GM21526 (cell line): ENCODE measurements at regions not wholly inside any gene's neighbourhood (a gene's known extent, or its start where the extent isn't known, plus 50 kb on each side); places are given as distances from the start of the nearest gene placed in this dataset.

Experiments
- ATAC-seq: cut with Tn5 transposase; IDR thresholded peaks from one replicate; pipeline ENCODE4 v1.9.1; 2021; ENCODE audit warnings: moderate library complexity; ENCODE audit not compliant: unreplicated experiment, low FRiP score

- no peak for ATAC-seq
Measured at GRCh38 chr2:51404226-51404625, 372.3 kb upstream of the NRXN1 start.

GRCh38 chr2:51401546-51401945 is 369.6 kb upstream of the NRXN1 start:
- no peak for ATAC-seq

GRCh38 chr2:51387235-51387634 is 355.3 kb upstream of the NRXN1 start:
- ATAC-seq, result no peak

- no peak for ATAC-seq
Measured at GRCh38 chr2:51379997-51380396, 348.1 kb upstream of the NRXN1 start.

- ATAC-seq, result no peak
Measured at GRCh38 chr2:51368250-51368649, 336.3 kb upstream of the NRXN1 start.

GRCh38 chr2:51350100-51350499 is 318.2 kb upstream of the NRXN1 start:
- no peak for ATAC-seq

DNA sequence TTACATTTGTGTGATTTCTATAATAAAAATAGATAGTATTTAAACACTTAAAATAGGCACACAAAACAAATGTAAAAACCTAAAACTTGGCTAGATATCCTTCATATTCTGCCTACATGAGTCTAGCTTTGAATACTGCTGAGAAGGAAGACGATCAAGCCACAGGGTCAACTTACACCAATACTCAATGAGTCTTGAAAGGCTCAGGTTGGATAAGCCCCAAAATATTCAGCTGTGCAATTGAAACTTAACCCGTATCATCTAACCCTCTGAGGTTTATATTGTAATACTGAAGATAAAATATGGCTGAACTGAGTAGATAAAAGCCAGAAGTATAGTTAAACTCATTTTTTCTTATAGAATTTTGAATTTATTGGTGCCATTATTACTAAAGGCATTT is 313.0 kb upstream of the NRXN1 start:
- no peak for ATAC-seq

DNA sequence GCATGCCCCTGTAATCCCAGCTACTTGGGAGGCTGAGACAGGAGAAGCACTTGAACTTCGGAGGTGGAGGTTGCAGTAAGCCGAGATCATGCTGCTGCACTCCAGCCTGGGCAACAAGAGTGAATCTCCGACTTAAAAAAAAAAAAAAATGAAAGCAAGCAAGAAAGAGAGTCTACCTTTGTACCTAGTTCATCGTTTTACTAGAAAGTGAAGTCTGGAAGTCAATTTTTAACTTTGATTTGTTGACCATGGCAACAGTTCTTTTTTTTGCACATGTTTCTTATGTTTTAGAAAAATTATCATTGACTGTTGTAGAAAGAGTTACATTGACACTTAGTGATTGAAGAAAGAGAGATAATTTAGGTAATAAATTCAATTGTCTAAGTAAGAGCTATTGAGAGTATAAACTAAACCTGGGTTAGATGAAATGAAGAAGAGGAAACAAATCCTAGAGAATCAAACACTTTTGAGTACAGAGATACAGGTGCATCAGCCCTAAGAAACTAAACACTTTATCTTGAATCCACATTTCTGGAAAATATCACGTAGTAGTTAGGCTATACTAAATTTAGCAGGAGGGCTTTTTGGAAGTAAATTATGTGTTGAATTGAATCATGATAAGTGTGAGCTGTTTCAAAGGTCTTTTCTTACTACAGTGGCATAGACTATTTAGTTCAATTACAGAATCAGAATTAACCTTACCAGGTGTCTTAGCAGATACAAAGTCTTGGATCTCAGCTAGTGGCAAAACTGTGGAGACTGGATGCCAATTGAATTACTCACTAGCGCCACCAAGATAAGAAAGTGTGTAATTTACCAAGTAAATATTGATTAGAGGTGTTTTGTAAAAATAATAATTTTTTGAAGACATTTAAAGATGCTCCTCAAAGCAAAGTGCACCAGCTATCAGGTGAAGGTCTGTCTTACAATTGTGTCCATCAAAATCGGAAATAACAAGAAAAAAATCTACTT is 303.4 kb upstream of the NRXN1 start:
- no peak for ATAC-seq

DNA sequence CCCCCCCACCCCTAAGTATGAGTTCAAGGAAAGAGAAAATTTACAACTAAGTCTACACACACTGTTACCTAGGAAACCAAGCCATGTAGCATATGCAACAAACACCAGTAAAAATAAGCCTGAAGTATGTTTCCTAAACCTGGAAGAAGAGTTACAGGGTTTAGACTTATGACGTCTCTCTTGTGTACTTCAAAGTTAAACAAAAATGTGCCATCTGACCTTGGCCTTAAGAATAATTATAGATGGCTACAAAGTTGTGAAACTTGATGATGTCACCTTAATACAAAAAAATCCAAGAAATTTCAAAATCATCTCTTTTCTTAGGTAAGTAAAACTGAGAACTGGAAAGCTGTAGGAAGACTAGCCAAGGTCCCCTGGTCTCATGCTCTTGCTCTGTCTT is 297.6 kb upstream of the NRXN1 start:
- no peak for ATAC-seq

DNA sequence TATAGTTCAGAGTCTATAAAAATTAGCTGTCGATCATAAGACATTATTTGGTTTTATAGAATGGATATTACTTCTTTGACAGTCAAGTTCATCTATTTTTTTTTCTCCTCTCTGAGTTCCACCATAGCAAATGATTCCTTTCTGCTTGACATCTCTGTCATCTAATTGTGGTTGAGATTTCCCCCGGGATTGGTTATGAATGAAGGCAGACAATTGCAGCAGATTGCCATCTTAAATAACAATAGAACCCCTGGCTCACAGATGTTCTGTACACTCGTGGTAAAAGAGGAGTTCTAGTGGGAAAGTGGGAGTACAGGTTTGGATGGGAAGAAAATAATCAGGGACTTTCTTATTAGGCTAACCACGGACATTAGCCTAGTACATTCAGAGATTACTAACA is 292.1 kb upstream of the NRXN1 start:
- no peak for ATAC-seq

- ATAC-seq, result no peak
Measured at GRCh38 chr2:51322613-51323012, 290.7 kb upstream of the NRXN1 start.

DNA sequence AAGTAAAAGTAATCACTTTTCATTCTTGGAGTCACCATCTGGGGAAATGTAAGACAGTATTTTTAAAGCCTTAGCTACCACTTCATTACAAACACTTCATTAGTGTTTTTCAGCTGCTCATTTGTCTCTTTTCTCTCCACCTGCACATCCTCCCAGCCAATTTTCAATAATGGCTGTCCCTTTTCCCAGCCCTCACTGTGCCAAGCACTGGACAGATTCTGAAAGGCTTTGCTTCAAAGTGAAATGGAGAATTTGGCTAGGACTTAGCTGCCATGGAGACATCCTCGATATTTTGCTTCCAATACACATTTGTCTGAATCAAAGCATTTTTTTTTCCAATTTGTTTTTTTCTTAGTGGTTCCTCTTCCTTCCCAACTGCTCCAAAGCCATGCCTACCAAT is 272.4 kb upstream of the NRXN1 start:
- ATAC-seq, result no peak

GRCh38 chr2:51301381-51301780 is 269.4 kb upstream of the NRXN1 start:
- no peak for ATAC-seq

DNA sequence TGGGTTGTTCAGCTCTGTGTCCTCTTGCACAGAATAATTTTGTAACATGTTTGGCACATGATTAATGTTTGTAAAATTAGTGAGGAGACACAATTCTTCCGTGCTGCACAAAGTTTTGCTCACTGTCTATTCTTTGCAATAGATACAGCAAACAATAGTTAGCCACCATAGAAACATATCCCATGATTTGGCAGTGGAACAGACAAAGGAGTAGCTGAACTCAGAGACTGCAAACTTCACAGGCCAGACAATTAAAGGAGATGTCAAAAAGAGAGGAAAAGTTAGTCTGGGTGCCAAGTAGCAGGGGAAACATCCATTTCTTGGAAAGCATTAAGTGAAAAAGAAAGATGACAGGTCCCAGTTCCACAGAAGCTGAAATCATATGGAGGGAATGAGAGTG is 267.4 kb upstream of the NRXN1 start:
- ATAC-seq, result no peak

DNA sequence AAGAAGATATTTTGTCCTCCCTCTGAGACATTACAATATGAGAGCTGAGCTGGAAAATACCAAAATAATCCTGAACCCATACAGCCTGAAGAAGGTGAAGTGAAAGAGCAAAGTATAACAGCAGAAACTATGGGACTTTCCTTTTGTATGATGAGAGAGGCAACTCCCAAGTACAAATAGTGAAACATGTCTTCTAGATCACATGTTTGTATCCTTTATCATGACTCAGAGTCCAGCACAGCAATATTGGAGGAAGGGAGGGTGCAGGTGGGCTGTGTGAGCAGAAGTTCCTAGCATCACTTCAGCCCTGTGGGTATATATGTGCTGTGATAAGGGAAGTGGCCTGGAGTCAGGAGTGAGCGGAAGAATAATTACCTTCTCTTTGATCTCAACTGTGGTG is 265.6 kb upstream of the NRXN1 start:
- ATAC-seq, result no peak

GRCh38 chr2:51293566-51294200 is 261.8 kb upstream of the NRXN1 start:
- ATAC-seq, result no peak

DNA sequence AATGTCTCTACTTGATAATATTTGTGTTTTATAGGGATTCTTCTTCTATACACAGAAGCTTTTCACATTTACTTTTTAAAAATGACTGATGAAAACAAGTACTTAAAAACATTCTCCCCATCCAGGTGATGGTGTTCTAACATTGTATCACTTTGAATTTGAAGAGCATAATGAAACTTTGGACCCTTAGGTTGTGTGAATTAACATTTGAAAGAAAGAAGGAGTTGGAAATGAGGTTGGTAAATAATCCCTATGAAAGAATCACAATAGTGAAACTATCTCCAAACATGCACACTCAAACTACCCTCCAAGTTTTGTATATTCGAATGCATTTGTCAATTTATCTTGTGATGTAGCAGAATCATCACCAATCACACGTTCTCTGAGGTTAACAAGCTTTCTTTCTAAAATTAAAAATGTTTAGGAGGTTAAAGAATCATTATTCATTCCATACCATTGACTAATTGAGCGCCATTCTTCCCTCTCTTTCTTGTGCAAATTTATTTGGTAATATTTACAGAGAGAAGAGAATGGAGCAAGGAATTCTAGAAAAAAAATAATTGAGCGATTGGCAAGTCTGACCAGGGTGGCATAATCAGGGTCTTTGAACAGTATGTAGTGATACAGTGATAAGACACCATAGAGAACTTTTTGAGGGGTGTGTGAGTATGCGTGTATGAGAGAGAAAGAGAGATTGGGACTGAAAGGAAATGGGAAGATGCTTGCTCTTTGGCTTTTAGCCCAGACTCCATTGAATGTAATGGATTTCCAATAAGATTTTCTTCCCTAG is 260.0 kb upstream of the NRXN1 start:
- no peak for ATAC-seq

- ATAC-seq, result no peak
Measured at GRCh38 chr2:51290725-51291124, 258.8 kb upstream of the NRXN1 start.

DNA sequence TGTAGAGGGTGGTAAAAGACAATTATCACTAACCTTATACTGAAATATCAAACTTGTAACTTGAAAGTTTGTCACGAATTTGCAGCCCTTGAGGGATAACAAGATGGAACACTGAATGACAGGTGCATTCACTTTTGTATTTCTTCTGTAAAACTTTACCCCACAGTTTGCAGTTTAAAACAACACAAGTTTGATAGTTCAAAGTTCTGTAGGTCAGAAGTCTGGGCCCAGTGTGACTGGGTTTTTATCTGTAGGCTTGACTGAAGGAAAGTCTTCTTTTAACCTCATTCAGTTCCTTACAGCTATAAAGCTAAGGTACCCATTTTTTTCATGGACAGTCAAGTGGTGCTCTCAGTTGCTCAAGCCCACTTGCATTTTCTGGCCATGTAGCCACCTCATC is 257.1 kb upstream of the NRXN1 start:
- no peak for ATAC-seq

DNA sequence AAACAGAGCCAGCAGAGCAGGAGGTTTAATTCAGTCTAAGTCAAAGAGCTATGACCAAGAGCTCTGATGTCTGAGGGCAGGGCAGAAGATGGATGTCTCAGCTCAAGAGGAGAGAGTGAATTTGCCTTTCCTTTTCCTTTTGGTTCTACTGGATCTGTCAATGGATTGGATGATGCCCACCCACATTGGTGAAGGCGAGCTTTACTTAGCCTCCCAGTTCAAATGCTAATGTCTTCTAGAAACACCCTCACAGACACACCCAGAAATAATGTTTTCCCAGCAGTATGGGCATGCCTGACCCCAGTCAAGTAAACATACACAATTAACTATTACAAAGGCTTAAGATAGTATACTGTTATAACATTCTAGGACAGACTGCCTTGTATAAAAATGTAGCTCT is 236.3 kb upstream of the NRXN1 start:
- no peak for ATAC-seq

DNA sequence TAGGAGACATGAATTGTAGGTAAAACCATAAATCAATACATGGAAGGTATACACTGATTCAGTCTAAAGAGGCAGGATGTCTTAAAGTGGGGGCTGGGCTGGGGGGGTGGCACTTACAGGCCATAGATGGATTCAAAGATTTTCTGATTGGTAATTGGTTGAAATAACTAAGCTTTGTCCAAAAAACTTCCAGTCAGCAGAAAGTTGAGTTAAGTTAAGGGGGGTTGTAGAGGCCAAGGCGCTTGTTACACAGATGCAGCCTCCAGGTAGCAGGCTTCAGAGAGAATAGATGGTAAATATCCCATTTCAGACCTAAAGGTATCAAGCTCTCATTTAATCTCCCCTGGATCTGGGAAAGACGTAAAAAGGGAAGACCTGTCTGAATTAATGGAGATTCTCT is 233.6 kb upstream of the NRXN1 start:
- no peak for ATAC-seq
